ENCODE measurements at regions not wholly inside any gene's neighbourhood (a gene's known extent, or its start where the extent isn't known, plus 50 kb on each side); places are given as distances from the start of the nearest gene placed in this dataset.
A peak's percentile ranks its signal among the peaks of the same experiment; 100 is the strongest.

DNA sequence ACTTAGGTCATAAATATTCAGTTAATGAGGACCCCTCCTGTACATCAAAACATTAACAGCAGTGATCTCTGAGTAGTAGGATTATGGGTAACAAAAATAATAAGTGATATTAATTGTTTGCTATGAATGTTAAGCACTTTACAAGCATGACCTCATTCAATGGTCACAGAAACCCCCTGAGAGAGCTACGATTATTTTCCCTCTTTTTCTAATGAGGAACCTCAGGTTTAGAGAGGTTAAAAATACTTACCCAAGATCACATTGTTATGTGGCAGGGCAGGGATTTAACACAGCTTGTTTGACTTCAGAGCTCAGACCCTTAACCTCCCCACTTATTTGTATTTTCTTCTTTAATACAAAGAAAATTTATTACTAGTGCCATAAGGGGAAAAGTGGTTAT lies 228.2 kb downstream of the TBL1XR1 start:
- no peak for ATAC-seq
- no peak for DNase-seq

- no peak for DNase-seq
- no peak for ATAC-seq
Observed at GRCh38 chr3:176968631-176969030, 228.7 kb downstream of the TBL1XR1 start.

DNA sequence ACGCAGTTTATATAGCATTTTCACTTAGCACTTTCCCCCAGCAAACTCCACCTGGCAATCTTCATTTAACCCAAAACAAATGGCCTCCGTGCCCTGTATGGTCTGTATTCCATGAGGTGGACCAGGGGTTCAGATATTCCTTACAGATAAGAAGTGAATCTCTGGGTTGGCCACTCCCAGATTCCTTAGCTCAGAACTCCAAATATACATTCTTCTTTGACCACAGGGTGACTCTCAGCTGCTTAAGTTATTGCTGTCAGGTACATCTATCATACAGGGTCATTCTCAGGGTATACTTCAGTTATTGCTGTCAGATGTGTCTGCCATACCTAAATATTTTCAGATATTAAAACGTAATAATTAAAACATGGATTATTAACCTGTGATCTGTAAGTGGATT lies 229.8 kb downstream of the TBL1XR1 start:
- ATAC-seq, result no peak

DNA sequence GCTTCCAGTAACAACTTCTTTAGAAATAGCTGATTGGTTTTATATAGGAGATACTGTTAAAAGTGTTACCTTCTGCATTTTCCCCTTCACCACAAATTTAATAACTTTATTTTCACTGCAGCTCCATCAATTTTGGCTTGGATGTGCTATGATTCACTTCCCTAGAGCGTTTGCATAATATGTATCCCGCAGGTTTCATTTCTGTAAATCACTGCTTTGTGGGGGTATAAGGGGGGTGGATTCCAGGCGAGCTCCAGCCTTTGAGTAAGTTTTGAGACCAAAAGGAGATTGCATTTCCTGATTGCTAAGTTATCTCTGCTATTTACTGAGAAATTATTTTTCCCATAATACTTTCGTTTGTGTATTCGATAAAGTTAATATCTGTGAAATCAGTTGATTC lies 232.6 kb downstream of the TBL1XR1 start:
- ATAC-seq (no peak), DNase-seq (no peak)

More for the DNA sequence above, 229.8 kb downstream of the TBL1XR1 start:
- DNase-seq, result no peak

GRCh38 chr3:176961916-176962315 lies 235.4 kb downstream of the TBL1XR1 start:
- DNase-seq (no peak), ATAC-seq (no peak)

DNA sequence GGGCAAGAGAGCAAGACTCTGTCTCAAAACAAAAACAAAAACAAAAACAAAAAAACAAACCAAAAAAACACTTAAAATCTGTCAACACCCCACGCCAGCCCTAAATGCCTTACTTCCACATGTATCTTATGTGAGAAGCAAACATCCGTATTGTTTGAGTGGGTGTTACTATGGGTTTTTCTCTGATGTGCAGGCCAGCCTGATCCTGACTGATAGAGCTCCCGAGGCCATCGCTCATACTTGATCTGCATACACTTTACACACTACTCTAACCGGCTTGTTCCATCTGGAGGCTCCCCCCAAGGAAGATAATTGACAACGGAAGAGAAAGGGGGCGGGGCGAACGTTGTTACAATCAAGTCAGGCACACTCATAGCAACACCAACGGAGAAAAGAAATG lies 237.4 kb downstream of the TBL1XR1 start:
- no peak for DNase-seq
- ATAC-seq, result no peak

DNA sequence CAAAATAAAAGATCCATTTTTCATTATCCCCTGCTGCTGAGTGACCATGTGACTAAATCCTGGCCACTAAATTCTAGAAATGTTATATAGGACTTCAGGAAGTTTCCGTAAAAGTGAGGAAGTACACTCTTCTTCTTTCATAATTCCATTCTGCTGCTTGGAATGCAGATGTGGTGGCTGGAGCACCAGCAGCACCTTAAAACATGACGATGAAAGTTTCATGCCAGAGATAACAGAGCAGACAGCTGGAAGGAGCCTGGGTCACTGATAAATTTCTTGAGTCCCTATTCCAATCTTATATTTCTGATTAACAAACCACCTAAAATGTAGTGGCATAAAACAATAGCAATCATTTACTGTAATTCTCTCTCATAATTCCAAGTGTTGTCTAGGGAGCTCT lies 238.7 kb downstream of the TBL1XR1 start:
- DNase-seq (no peak), ATAC-seq (no peak)

DNA sequence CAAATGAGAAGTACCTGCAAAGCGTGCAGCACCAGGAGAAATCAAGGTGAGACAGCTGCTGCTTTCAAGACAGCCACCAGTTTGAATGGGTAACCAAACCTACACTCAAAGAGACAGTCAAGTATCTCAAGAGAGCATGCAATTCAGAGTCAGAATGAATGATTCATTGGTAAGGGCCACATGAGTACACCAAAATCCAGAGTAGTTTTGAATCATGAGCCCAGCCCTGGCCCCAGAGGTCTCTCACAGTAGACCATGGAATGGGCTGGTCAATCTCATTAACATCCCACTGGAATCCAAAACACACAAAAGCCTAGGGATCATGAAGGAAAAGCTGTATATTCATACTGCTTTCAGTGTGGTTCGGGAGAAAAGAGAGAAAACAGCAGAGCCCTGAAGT lies 242.8 kb downstream of the TBL1XR1 start:
- ATAC-seq, result no peak
- no peak for DNase-seq

- DNase-seq, result no peak
- no peak for ATAC-seq
Observed at GRCh38 chr3:176953106-176954060, 243.9 kb downstream of the TBL1XR1 start.

- no peak for ATAC-seq
- DNase-seq, result no peak
Observed at GRCh38 chr3:176951586-176952292, 245.5 kb downstream of the TBL1XR1 start.

GRCh38 chr3:176951144-176951543 lies 246.1 kb downstream of the TBL1XR1 start:
- DNase-seq (no peak), ATAC-seq (peak; percentile 35)

DNA sequence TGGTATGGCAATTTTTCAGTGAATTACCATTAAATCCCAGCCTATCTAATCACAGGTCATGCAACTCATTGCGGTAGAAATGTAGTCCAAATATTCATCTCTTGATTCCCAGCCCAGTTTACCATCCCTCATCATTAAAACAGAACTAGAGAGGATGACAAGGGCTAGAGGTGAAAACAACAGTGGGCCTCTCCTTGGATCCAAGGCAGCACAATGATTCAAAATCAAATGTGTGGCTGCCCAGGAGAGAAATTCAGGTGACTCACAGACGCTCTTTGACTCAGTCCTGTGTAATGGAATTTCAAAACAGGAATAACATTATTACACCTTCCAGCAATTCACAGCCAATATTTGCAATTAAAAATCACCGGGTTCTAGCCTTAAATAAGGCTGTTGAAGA lies 246.5 kb downstream of the TBL1XR1 start:
- ATAC-seq (no peak), DNase-seq (no peak)

DNA sequence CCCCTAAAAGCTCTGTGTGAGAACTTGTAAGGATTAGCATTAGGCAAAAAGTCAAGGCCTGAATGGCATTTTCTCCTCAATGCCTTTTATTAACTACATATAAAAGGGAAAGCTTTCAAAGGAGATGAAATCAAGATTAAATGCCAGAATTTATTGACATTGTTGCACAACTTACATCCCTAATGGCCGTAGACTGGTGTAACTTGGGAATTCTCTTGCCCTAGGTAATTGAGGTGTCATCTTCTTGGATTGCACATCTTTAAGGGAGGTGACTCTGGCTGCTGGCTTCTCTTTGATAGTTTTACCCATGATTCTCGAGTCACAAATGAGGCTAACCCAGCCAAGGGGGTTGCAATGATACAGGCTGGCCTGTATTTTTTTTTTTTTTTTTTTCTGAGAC lies 249.1 kb downstream of the TBL1XR1 start:
- DNase-seq, result no peak
- ATAC-seq, result no peak

DNA sequence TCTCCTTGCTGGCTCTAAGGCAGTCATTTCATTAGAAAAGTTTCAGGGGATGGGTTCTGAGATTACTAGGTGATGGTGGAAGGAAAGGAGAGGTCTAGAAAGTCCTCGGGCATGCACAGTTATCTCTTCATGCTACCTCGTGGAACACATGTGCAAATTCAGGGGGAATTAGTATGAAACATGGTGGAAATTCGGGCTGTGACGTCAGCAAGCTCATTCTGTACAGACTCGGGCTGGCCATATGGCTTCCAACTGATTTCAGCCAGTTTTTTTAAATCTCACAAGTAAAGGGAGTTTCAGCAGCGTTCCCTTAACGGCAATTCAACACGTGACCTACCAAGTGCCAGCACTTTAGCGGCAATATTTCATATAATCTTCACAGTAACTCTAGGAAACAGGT lies 251.1 kb downstream of the TBL1XR1 start:
- no peak for ATAC-seq
- no peak for DNase-seq

GRCh38 chr3:176942305-176942704 lies 255.0 kb downstream of the TBL1XR1 start:
- no peak for DNase-seq
- ATAC-seq, result no peak

DNA sequence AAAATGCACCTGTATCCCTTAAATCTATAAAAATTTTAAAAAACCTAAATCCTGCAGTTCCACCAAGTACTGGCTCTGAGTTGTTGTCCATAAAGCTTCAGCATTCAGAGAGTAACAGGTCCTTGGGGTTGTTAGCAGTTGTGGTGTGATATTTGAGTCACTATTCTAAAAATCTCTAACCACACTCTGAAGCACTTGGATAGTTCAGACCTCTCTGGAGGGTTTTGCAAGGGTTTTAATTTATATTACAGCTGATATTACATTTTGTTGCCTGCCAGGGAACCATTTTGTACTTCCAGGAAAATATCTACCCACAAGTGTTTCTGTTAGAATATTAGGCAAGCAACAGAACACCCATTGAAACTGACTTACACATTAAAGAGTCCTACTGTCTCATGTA lies 255.6 kb downstream of the TBL1XR1 start:
- DNase-seq, result no peak
- ATAC-seq, result peak; percentile 9

GRCh38 chr3:176939022-176939817 lies 258.1 kb downstream of the TBL1XR1 start:
- ATAC-seq (peak; percentile 65), DNase-seq (peak; percentile 21)

- ATAC-seq, result no peak
- no peak for DNase-seq
Observed at GRCh38 chr3:176937994-176938393, 259.3 kb downstream of the TBL1XR1 start.

DNA sequence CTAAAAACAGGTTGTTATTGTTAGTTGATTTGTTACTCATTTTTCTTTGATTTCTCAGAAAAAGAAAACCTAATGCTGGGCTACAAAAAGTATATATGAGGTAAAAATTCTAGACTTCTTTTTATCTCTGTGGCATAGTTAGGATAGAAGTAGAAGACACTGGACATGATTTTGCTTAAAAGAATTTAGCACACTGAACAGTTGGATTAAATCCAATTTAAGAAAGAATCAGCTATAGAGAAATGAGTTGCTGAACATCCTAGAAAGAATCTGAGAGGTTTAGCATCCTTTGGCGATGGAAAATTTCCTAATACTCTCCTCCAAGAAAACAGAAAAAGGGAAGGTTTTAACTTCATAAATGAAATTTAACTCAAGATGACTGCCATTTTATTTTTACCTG lies 259.7 kb downstream of the TBL1XR1 start:
- DNase-seq, result no peak
- ATAC-seq, result no peak

GRCh38 chr3:176935194-176935888 lies 261.9 kb downstream of the TBL1XR1 start:
- DNase-seq (no peak), ATAC-seq (no peak)

DNA sequence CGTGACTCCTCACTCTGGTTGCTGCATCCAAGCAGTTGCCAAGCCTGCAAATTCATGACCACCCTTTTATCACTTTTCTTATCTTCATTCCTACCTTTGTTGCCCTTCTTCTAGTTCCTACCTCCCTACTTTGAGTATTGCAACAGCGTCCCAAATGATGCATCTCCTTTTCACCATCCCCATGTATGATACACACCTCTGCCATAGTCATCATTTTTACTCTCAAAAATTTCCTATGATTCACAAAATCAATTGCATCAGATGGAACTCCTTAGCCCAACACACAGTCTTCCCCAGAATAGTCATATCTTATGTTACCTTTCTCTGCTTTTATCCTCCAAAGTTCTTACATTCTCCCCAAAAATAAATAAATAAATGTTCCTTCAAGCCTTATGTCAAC lies 262.6 kb downstream of the TBL1XR1 start:
- no peak for DNase-seq
- no peak for ATAC-seq

DNA sequence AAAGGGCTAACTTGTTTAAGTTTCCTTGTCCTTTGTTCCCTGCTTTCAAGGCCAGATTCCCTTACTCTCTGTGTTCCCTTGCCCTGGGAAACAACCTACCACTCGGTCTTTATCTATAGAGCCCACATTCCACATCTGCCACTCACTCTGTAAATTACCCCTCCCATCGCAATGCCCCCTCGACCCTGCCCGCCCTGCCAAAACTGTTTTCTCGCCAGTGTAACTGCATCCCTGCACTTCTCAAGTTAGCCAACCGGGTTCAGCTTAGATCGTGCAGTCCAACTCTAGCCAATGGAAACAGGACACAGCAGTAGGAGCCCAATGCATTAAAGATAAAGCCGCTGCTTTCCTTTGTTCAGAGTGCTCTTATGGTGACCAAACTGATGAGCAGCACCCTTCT lies 263.6 kb downstream of the TBL1XR1 start:
- ATAC-seq (no peak), DNase-seq (no peak)
